ENCODE measurements at regions not wholly inside any gene's neighbourhood (a gene's known extent, or its start where the extent isn't known, plus 50 kb on each side); places are given as distances from the start of the nearest gene placed in this dataset.
"Not testable (repeated sequence)": the region's sequence is repeated elsewhere in the genome, so short reads cannot be mapped to it uniquely, and the experiment has no call there.

- no peak for DNase-seq (ENCODE audit: low spot score)
Measured at GRCh38 chr12:86407620-86408208, 151.5 kb upstream of the MGAT4C start.

GRCh38 chr12:86389949-86390348 lies 133.8 kb upstream of the MGAT4C start:
- DNase-seq (ENCODE audit: low spot score): no peak

- no peak for DNase-seq (ENCODE audit: low spot score)
Measured at GRCh38 chr12:86387591-86388145, 131.5 kb upstream of the MGAT4C start.

GRCh38 chr12:86383759-86384158 lies 127.6 kb upstream of the MGAT4C start:
- DNase-seq (ENCODE audit: low spot score): not testable (repeated sequence)

GRCh38 chr12:86379337-86379736 lies 123.1 kb upstream of the MGAT4C start:
- DNase-seq (ENCODE audit: low spot score): no peak

- no peak for DNase-seq (ENCODE audit: low spot score)
Measured at GRCh38 chr12:86376052-86376451, 119.9 kb upstream of the MGAT4C start.

- DNase-seq (ENCODE audit: low spot score): no peak
Measured at GRCh38 chr12:86373813-86374212, 117.6 kb upstream of the MGAT4C start.

GRCh38 chr12:86367137-86367536 lies 110.9 kb upstream of the MGAT4C start:
- DNase-seq (ENCODE audit: low spot score): no peak

- DNase-seq (ENCODE audit: low spot score): no peak
Measured at GRCh38 chr12:86349196-86349595, 93.0 kb upstream of the MGAT4C start.

- DNase-seq (ENCODE audit: low spot score): no peak
Measured at GRCh38 chr12:86333955-86334522, 77.8 kb upstream of the MGAT4C start.

GRCh38 chr12:86331457-86331856 lies 75.3 kb upstream of the MGAT4C start:
- no peak for DNase-seq (ENCODE audit: low spot score)

GRCh38 chr12:86331012-86331411 lies 74.8 kb upstream of the MGAT4C start:
- DNase-seq (ENCODE audit: low spot score): no peak

- DNase-seq (ENCODE audit: low spot score): no peak
Measured at GRCh38 chr12:86312232-86312631, 56.0 kb upstream of the MGAT4C start.

Data from hematopoietic multipotent progenitor cell treated with erythropoietin and hydrocortisone succinate and interleukin-3 and kit ligand, for 15 days (in vitro differentiated cells).